T-cell (primary cell): ENCODE measurements at regions not wholly inside any gene's neighbourhood (a gene's known extent, or its start where the extent isn't known, plus 50 kb on each side); places are given as distances from the start of the nearest gene placed in this dataset.

Source experiments
- ATAC-seq, 4 experiments: fragments of 200-7000 bp in 3 of 4; fragments of 150-1000 bp in 1 of 4; cut with Tn5 transposase; replicated peaks in 1 of 4; 1 replicate in 3 of 4; 2 replicates in 1 of 4; pipeline ENCODE4 v1.10.0; 2021; ENCODE audit warnings: moderate library complexity in 3 of 4, mild to moderate bottlenecking in 2 of 4, moderate number of reproducible peaks in 1 of 4
- CTCF ChIA-PET, 2 donors: fragments of 300-600 bp; sonication (Branson Sonifier 250); formaldehyde crosslinking; loops; one replicate each; lab custom pipeline; 2022; ENCODE audit warnings: antibody characterized with exemption in 2 of 2; lab: Charles Lee
- POLR2A ChIA-PET, 2 donors: fragments of 300-600 bp; sonication (Branson Sonifier 250); formaldehyde crosslinking; loops; one replicate each; lab custom pipeline; 2022; ENCODE audit warnings: antibody characterized with exemption in 2 of 2; lab: Charles Lee
- DNase-seq, 35 experiments: peaks; one replicate each; pipeline versions ENCODE4 v3.0.0 to v3.0.0-alpha.2; 2013 to 2023
- H3K27ac ChIP-seq: one replicate; pipeline ENCODE4 v1.5.1; 2013; ENCODE audit warnings: low read length
- H3K27me3 ChIP-seq, 2 experiments: replicated peaks in 1 of 2; 1 replicate in 1 of 2; 2 replicates in 1 of 2; pipeline versions ENCODE4 v1.6.1 to v1.7.0; 2013; ENCODE audit warnings: low read length in 1 of 2, mixed read lengths in 1 of 2; ENCODE audit not compliant: control insufficient read depth in 2 of 2, insufficient read depth in 2 of 2; ENCODE audit errors: extremely low read depth in 1 of 2
- H3K36me3 ChIP-seq, 2 donors: 1 replicate in 1 of 2; 2 replicates in 1 of 2; pipeline versions ENCODE4 v1.6.1 to v1.7.0; 2013; ENCODE audit warnings: low read length in 1 of 2; ENCODE audit not compliant: control insufficient read depth in 2 of 2, insufficient read depth in 1 of 2; ENCODE audit errors: extremely low read depth in 1 of 2
- H3K4me1 ChIP-seq, 2 experiments: 1 replicate in 1 of 2; 2 replicates in 1 of 2; pipeline versions ENCODE4 v1.6.1 to v1.7.0; 2013; ENCODE audit warnings: low read length in 2 of 2, mixed read lengths in 1 of 2; ENCODE audit not compliant: insufficient read depth in 2 of 2, control insufficient read depth in 1 of 2; ENCODE audit errors: extremely low read depth in 1 of 2
- H3K4me3 ChIP-seq, 2 donors: 1 replicate in 1 of 2; 2 replicates in 1 of 2; pipeline versions ENCODE4 v1.5.1 to v1.7.0; 2013; ENCODE audit warnings: mild to moderate bottlenecking in 2 of 2, low read length in 1 of 2, moderate library complexity in 1 of 2; ENCODE audit not compliant: control insufficient read depth in 1 of 2; ENCODE audit errors: extremely low read depth in 1 of 2
- H3K9me3 ChIP-seq: 2 replicates; pipeline ENCODE4 v1.7.0; 2013
- H3K27ac Mint-ChIP-seq, 2 donors: one replicate each; pipeline ENCODE4 v1.8.0; 2020 to 2021; ENCODE audit warnings: mild to moderate bottlenecking in 2 of 2, mixed read lengths in 2 of 2
- H3K27me3 Mint-ChIP-seq, 2 donors: one replicate each; pipeline ENCODE4 v1.8.0; 2021 to 2022; ENCODE audit warnings: mixed read lengths in 2 of 2
- H3K36me3 Mint-ChIP-seq: one replicate; pipeline ENCODE4 v1.8.0; 2021; ENCODE audit warnings: mixed read lengths
- H3K4me1 Mint-ChIP-seq, 3 donors: one replicate each; pipeline ENCODE4 v1.8.0; 2020 to 2022; ENCODE audit warnings: mixed read lengths in 3 of 3, mild to moderate bottlenecking in 1 of 3
- H3K4me3 Mint-ChIP-seq, 3 donors: one replicate each; pipeline ENCODE4 v1.8.0; 2020 to 2022; ENCODE audit warnings: mild to moderate bottlenecking in 3 of 3, mixed read lengths in 3 of 3, moderate library complexity in 3 of 3
- H3K9me3 Mint-ChIP-seq, 3 donors: one replicate each; pipeline ENCODE4 v1.8.0; 2020 to 2022; ENCODE audit warnings: mixed read lengths in 3 of 3
- WGBS: methylation state at CpG from one replicate; pipeline ENCODE4 v1.1.5; 2013; ENCODE audit warnings: missing lambda C conversion rate; ENCODE audit not compliant: insufficient coverage; 5-methylcytosine and 5-hydroxymethylcytosine counted together

GRCh38 chr4:111502626-111503025 lies 642.6 kb upstream of the FAM241A start:
- WGBS: no CpG with 5 or more reads among the region's 2 CpGs
- Histone ChIP-seq H3K4me3 (no peak overlapping the region), H3K36me3 (no peaks in the 10 kb centered on the region), H3K9me3 (no peaks in the 10 kb centered on the region), H3K27me3 (no peaks in the 10 kb centered on the region), H3K27ac (no peak overlapping the region), H3K4me1 (no peaks in the 10 kb centered on the region)
- Mint-ChIP-seq H3K4me1 (no peaks in the 10 kb centered on the region), H3K36me3 (no peaks in the 10 kb centered on the region), H3K27ac (no peak overlapping the region), H3K27me3 (no peaks in the 10 kb centered on the region), H3K9me3 (peaks cover 5 to 11% (median 11%) of the 10 kb centered on the region in 3 donors), H3K4me3 (no peak overlapping the region)
- ATAC-seq (no peak), DNase-seq (no peak)
- POLR2A ChIA-PET: no interaction called here
- CTCF ChIA-PET: no interaction called here

- Mint-ChIP-seq H3K36me3 (no peaks in the 10 kb centered on the region), H3K4me1 (no peaks in the 10 kb centered on the region), H3K4me3 (no peak overlapping the region), H3K27ac (no peak overlapping the region), H3K27me3 (no peaks in the 10 kb centered on the region), H3K9me3 (peaks cover 5 to 18% (median 12%) of the 10 kb centered on the region in 3 donors)
- Histone ChIP-seq H3K9me3 (no peaks in the 10 kb centered on the region), H3K4me3 (no peak overlapping the region), H3K27me3 (no peaks in the 10 kb centered on the region), H3K36me3 (no peaks in the 10 kb centered on the region), H3K27ac (no peak overlapping the region), H3K4me1 (no peaks in the 10 kb centered on the region)
- ChIA-PET POLR2A (no interaction called here), CTCF (no interaction called here)
- 40% methylated on average over 1 of the region's 2 CpGs for WGBS
- DNase-seq (no peak), ATAC-seq (no peak)
Measured at GRCh38 chr4:111506706-111507105, 638.5 kb upstream of the FAM241A start.

- Mint-ChIP-seq H3K36me3 (no peaks in the 10 kb centered on the region), H3K4me3 (no peak overlapping the region), H3K27me3 (no peaks in the 10 kb centered on the region), H3K9me3 (peaks cover 0 to 9% (median 7%) of the 10 kb centered on the region in 3 donors), H3K27ac (no peak overlapping the region), H3K4me1 (no peaks in the 10 kb centered on the region)
- no peak for ATAC-seq
- ChIA-PET CTCF (no interaction called here), POLR2A (no interaction called here)
- DNase-seq: no peak
- Histone ChIP-seq H3K36me3 (no peaks in the 10 kb centered on the region), H3K27me3 (no peaks in the 10 kb centered on the region), H3K4me3 (no peak overlapping the region), H3K27ac (no peak overlapping the region), H3K4me1 (no peaks in the 10 kb centered on the region), H3K9me3 (no peaks in the 10 kb centered on the region)
Measured at GRCh38 chr4:111510535-111510934, 634.7 kb upstream of the FAM241A start.

GRCh38 chr4:111512081-111512783 lies 633.0 kb upstream of the FAM241A start:
- POLR2A ChIA-PET: no interaction called here
- no peaks in the 10 kb centered on the region for H3K4me1 ChIP-seq
- H3K4me1 Mint-ChIP-seq: no peaks in the 10 kb centered on the region
- no peak overlapping the region for H3K27ac Mint-ChIP-seq
- H3K4me3 Mint-ChIP-seq: no peak overlapping the region
- DNase-seq: no peak
- H3K27me3 Mint-ChIP-seq: no peaks in the 10 kb centered on the region
- H3K27ac ChIP-seq: no peak overlapping the region
- peaks cover 0 to 9% (median 7%) of the 10 kb centered on the region in 3 donors for H3K9me3 Mint-ChIP-seq
- no peak overlapping the region for H3K4me3 ChIP-seq
- H3K36me3 Mint-ChIP-seq: no peaks in the 10 kb centered on the region
- CTCF ChIA-PET: no interaction called here
- no peaks in the 10 kb centered on the region for H3K9me3 ChIP-seq
- ATAC-seq: no peak
- H3K27me3 ChIP-seq: no peaks in the 10 kb centered on the region
- H3K36me3 ChIP-seq: no peaks in the 10 kb centered on the region
- 22% methylated on average over 3 of the region's 5 CpGs for WGBS

- Mint-ChIP-seq H3K4me1 (no peaks in the 10 kb centered on the region), H3K9me3 (peaks cover 0 to 8% (median 5%) of the 10 kb centered on the region in 3 donors), H3K36me3 (no peaks in the 10 kb centered on the region), H3K27me3 (no peaks in the 10 kb centered on the region), H3K4me3 (no peak overlapping the region), H3K27ac (no peak overlapping the region)
- no CpG with 5 or more reads among the region's 5 CpGs for WGBS
- no peaks in the 10 kb centered on the region for H3K9me3 ChIP-seq
- CTCF ChIA-PET: no interaction called here
- H3K27ac ChIP-seq: no peak overlapping the region
- H3K27me3 ChIP-seq: no peaks in the 10 kb centered on the region
- POLR2A ChIA-PET: no interaction called here
- ATAC-seq: no peak
- H3K4me1 ChIP-seq: no peaks in the 10 kb centered on the region
- H3K36me3 ChIP-seq: no peaks in the 10 kb centered on the region
- H3K4me3 ChIP-seq: no peak overlapping the region
- no peak for DNase-seq
Measured at GRCh38 chr4:111519683-111520082, 625.6 kb upstream of the FAM241A start.

- Histone ChIP-seq H3K36me3 (no peaks in the 10 kb centered on the region), H3K4me1 (no peaks in the 10 kb centered on the region), H3K9me3 (no peaks in the 10 kb centered on the region), H3K4me3 (no peak overlapping the region), H3K27me3 (no peaks in the 10 kb centered on the region), H3K27ac (no peak overlapping the region)
- POLR2A ChIA-PET: no interaction called here
- Mint-ChIP-seq H3K36me3 (no peaks in the 10 kb centered on the region), H3K27ac (no peak overlapping the region), H3K9me3 (peaks cover 5 to 18% (median 13%) of the 10 kb centered on the region in 3 donors), H3K27me3 (no peaks in the 10 kb centered on the region), H3K4me3 (no peak overlapping the region), H3K4me1 (no peaks in the 10 kb centered on the region)
- DNase-seq (no peak), ATAC-seq (no peak)
- CTCF ChIA-PET: no interaction called here
- WGBS: 80% methylated on average over 1 of the region's 2 CpGs
Measured at GRCh38 chr4:111530446-111530845, 614.8 kb upstream of the FAM241A start.

- WGBS: no CpG with 5 or more reads among the region's 1 CpG
- H3K9me3 Mint-ChIP-seq: peaks cover 0 to 5% (median 4%) of the 10 kb centered on the region in 3 donors
- H3K4me1 Mint-ChIP-seq: no peaks in the 10 kb centered on the region
- H3K27me3 Mint-ChIP-seq: no peaks in the 10 kb centered on the region
- H3K4me3 Mint-ChIP-seq: no peak overlapping the region
- Histone ChIP-seq H3K36me3 (no peaks in the 10 kb centered on the region), H3K27me3 (no peaks in the 10 kb centered on the region), H3K27ac (no peak overlapping the region), H3K4me3 (no peak overlapping the region), H3K4me1 (no peaks in the 10 kb centered on the region), H3K9me3 (no peaks in the 10 kb centered on the region)
- DNase-seq: no peak
- no peaks in the 10 kb centered on the region for H3K36me3 Mint-ChIP-seq
- ChIA-PET POLR2A (no interaction called here), CTCF (no interaction called here)
- ATAC-seq: no peak
- H3K27ac Mint-ChIP-seq: no peak overlapping the region
Measured at GRCh38 chr4:111535792-111536191, 609.5 kb upstream of the FAM241A start.
